GM10266 (cell line): ENCODE measurements at regions not wholly inside any gene's neighbourhood (a gene's known extent, or its start where the extent isn't known, plus 50 kb on each side); places are given as distances from the start of the nearest gene placed in this dataset.
"Not testable (repeated sequence)": the region's sequence is repeated elsewhere in the genome, so short reads cannot be mapped to it uniquely, and the experiment has no call there.

Experiments used
- DNase-seq: peaks from one replicate; pipeline ENCODE4 v3.0.0; 2012; ENCODE audit errors: extremely low spot score
- CTCF ChIP-seq: IDR thresholded peaks from 2 replicates; pipeline ENCODE4 v1.5.1; 2012; ENCODE audit warnings: mild to moderate bottlenecking, low read depth; ENCODE audit not compliant: control insufficient read depth, insufficient read depth; ENCODE audit errors: missing control alignments

- TF ChIP-seq CTCF = no peak
- DNase-seq = no peak
These were observed 66.1 kb upstream of the HS3ST4 start for GRCh38 chr16:25625620-25626019.

- TF ChIP-seq CTCF = no peak
- no peak for DNase-seq
These were observed 77.0 kb upstream of the HS3ST4 start for GRCh38 chr16:25614716-25615265.

- DNase-seq = no peak
These were observed 77.8 kb upstream of the HS3ST4 start for GRCh38 chr16:25613931-25614330.

DNA sequence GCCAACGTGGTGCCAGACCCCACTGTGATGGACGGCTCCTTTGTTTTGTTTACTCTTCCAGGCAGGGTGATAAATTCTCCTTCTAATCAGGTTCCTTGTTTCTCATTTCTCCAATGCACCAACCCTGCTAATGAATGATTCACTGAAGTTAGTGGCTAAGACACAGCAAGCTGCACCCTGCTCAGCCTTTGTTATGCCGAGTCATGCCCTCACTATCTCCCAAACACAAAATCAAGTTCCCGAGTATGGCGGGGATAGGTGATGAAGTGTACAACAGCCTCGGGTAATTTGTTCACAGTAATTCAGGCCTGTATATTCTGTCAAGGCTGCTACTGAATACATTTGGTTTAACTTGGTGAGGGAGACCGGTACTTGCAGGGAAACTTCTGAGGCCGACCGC, 83.8 kb upstream of the HS3ST4 start:
- DNase-seq = no peak
- no peak for TF ChIP-seq CTCF

More at GRCh38 chr16:25613931-25614330, 77.8 kb upstream of the HS3ST4 start:
- no peak for TF ChIP-seq CTCF

GRCh38 chr16:25606069-25606468, 85.7 kb upstream of the HS3ST4 start:
- TF ChIP-seq CTCF = no peak

DNA sequence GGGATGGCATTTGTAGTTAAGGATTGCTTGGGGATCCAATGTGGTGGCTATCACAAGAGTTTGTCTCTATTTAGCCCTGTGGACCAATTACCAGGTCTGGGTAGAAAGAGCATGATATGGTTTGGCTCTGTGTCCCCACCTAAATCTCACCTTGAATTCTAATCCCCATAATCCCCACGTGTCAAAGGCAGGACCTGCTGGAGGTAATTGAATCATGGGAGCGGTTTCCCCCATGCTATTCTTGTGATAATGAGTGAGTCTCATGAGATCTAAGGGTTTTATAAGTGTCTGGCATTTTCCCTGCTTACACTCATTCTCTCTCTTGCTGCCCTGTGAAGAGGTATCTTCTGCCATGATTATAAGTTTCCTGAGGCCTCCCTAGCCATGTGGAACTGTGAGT, 86.4 kb upstream of the HS3ST4 start:
- DNase-seq = no peak
- TF ChIP-seq CTCF = no peak

More at GRCh38 chr16:25606069-25606468, 85.7 kb upstream of the HS3ST4 start:
- DNase-seq = no peak

DNA sequence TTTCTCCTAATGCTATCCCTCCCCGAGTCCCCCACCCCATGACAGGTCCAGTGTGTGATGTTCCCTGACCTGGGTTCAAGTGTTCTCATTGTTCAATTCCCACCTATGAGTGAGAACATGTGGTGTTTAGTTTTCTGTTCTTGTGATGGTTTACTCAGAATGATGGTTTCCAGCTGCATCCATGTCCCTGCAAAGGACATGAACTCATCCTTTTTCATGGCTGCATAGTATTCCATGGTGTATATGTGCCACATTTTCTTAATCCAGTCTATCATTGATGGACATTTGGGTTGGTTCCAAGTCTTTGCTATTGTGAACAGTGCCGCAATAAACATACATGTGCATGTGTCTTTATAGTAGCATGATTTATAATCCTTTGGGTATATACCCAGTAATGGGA, 90.5 kb upstream of the HS3ST4 start:
- DNase-seq = not testable (repeated sequence)

DNA sequence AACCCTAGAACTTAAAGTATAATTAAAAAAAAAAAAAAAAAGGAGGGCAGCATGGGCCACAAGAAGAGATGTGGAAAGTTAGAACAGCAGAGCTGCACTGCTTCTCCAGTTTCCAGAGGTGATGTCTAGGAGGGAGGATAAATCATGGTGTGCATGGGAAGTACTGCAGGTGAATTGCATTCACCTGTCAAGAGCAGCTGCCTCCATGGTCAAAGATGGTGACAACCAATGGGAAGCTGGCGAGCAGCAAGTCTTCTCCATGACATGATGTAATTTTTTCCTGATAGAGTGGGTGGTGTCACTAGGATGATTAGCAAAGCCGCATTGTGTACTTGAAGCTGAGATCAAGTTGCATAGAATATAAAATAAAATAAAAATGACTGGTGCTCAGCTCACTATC, 95.6 kb upstream of the HS3ST4 start:
- no peak for TF ChIP-seq CTCF
- DNase-seq = no peak
